Skeletal muscle tissue (tissue), 3 donors: ENCODE measurements at regions not wholly inside any gene's neighbourhood (a gene's known extent, or its start where the extent isn't known, plus 50 kb on each side); places are given as distances from the start of the nearest gene placed in this dataset.

Source experiments
- H3K27ac ChIP-seq: one replicate; pipeline ENCODE4 v1.7.0; 2013; ENCODE audit warnings: mild to moderate bottlenecking, low read depth, low read length, inconsistent platforms
- H3K27me3 ChIP-seq, 3 donors: one replicate each; pipeline ENCODE4 v1.7.0; 2013; ENCODE audit warnings: low read length in 3 of 3; ENCODE audit not compliant: control insufficient read depth in 3 of 3, insufficient read depth in 3 of 3
- H3K36me3 ChIP-seq, 3 donors: one replicate each; pipeline ENCODE4 v1.7.0; 2013; ENCODE audit warnings: low read length in 3 of 3; ENCODE audit not compliant: control insufficient read depth in 3 of 3, insufficient read depth in 3 of 3
- H3K4me1 ChIP-seq, 3 donors: one replicate each; pipeline ENCODE4 v1.7.0; 2013; ENCODE audit warnings: low read length in 3 of 3, mild to moderate bottlenecking in 3 of 3; ENCODE audit not compliant: control insufficient read depth in 3 of 3, insufficient read depth in 3 of 3
- H3K4me3 ChIP-seq, 3 donors: one replicate each; pipeline ENCODE4 v1.7.0; 2013; ENCODE audit warnings: low read length in 3 of 3
- H3K9ac ChIP-seq, 3 donors: one replicate each; pipeline ENCODE4 v1.7.0; 2013; ENCODE audit warnings: low read length in 3 of 3, mild to moderate bottlenecking in 3 of 3, moderate library complexity in 2 of 3, low read depth in 1 of 3
- H3K9me3 ChIP-seq, 3 donors: one replicate each; pipeline ENCODE4 v1.7.0; 2013; ENCODE audit warnings: low read length in 3 of 3; ENCODE audit not compliant: control insufficient read depth in 3 of 3
- donor health status: Osteomylitis.

DNA sequence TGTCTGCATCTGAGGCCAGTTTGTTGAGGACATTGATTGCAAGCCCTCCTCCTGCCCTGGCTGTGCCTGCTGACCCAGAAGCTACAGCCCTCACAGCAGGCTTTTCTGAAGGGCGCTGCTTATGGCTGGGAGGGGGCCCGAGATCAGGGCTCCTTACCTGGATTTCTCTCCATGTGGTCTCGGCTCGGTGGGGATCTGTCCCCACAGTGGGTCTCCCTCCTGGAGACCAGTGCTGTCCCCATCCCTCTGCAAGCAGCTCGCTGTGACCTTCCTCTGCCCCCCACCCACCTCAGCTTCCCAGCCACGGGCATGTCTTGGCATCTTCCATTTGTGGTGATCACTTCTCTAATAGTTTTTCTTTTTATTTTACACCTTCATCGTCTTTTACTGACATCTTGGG lies 357.9 kb downstream of the IRX2 start:
- H3K4me1 ChIP-seq, result no peaks in the 10 kb centered on the region

DNA sequence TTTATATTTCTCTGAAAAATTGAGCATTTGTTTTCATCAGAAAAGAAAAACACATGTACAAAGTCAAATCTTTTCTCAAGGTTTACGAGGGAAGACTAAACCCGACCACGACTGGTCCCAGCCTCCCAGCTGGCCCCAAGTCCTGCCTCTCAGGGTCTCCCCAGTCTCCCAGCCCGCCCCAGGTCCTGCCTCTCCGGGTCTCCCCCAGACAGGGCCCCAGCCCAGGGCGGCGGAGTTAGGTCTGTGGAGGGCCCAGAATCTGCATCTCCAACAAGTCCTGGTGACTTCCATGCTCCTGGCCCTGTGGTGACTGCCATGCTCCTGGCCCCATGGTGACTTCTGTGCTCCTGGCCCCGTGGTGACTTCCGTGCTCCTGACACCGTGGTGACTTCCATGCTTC lies 359.9 kb downstream of the IRX2 start:
- no peaks in the 10 kb centered on the region for H3K9me3 ChIP-seq
- H3K27ac ChIP-seq, result no peak overlapping the region

More for the DNA sequence above, 357.9 kb downstream of the IRX2 start:
- Histone ChIP-seq H3K27me3 (peaks cover 0 to 8% (median 4%) of the 10 kb centered on the region in 3 donors), H3K27ac (no peak overlapping the region), H3K9me3 (no peaks in the 10 kb centered on the region), H3K9ac (no peak overlapping the region), H3K36me3 (no peaks in the 10 kb centered on the region), H3K4me3 (no peak overlapping the region)

DNA sequence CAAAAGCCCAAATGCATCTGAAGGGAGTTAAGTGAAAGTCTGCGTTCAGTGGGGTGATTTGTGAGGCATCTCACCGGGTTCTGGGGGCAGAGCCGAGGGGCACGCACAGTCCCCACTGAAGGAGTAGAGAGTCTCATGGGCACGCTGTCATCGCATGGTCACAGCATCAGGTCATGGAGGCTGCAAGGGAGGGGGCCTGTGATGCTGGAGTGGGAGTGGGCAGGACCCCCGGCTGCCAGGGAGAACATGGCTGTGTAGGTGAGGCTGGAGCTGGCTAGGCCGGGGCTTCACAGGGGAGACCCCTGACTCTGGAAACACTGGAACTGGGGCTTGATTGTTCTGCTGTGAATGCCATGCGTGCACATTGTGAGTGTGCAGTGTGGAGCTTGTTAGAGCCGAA lies 360.5 kb downstream of the IRX2 start:
- Histone ChIP-seq H3K27ac (no peak overlapping the region), H3K27me3 (peaks cover 7 to 13% (median 10%) of the 10 kb centered on the region in 3 donors), H3K4me3 (no peak overlapping the region), H3K9me3 (no peaks in the 10 kb centered on the region), H3K4me1 (peaks cover 0 to 3% (median 2%) of the 10 kb centered on the region in 3 donors), H3K36me3 (no peaks in the 10 kb centered on the region), H3K9ac (no peak overlapping the region)

More for the DNA sequence above, 359.9 kb downstream of the IRX2 start:
- Histone ChIP-seq H3K36me3 (no peaks in the 10 kb centered on the region), H3K4me1 (peaks cover 0 to 3% (median 2%) of the 10 kb centered on the region in 3 donors), H3K9ac (no peak overlapping the region), H3K27me3 (peaks cover 7 to 13% (median 10%) of the 10 kb centered on the region in 3 donors), H3K4me3 (no peak overlapping the region)

DNA sequence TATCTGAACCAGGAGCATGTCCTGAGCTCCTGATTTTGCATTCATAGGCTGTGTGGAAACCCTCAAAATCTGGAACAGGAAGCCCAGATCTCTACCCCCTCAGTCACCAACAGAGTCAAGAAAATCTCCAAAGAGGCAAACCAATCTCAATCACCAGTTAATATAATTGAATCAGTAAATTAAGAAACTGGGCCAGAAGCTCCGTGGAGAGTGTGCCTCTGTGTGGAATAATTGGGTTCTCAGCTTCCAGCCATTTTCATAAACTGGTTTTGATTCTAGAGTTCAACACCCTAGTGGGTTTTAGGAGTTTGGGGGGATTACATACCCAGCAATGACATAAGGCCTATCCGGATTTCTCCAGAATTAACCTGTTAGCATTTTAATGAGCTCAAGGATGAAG lies 362.9 kb downstream of the IRX2 start:
- Histone ChIP-seq H3K27ac (no peak overlapping the region), H3K9ac (no peak overlapping the region), H3K4me1 (peaks cover 0 to 3% (median 2%) of the 10 kb centered on the region in 3 donors), H3K4me3 (no peak overlapping the region), H3K36me3 (no peaks in the 10 kb centered on the region), H3K9me3 (no peaks in the 10 kb centered on the region), H3K27me3 (peaks cover 7 to 16% (median 14%) of the 10 kb centered on the region in 3 donors)

DNA sequence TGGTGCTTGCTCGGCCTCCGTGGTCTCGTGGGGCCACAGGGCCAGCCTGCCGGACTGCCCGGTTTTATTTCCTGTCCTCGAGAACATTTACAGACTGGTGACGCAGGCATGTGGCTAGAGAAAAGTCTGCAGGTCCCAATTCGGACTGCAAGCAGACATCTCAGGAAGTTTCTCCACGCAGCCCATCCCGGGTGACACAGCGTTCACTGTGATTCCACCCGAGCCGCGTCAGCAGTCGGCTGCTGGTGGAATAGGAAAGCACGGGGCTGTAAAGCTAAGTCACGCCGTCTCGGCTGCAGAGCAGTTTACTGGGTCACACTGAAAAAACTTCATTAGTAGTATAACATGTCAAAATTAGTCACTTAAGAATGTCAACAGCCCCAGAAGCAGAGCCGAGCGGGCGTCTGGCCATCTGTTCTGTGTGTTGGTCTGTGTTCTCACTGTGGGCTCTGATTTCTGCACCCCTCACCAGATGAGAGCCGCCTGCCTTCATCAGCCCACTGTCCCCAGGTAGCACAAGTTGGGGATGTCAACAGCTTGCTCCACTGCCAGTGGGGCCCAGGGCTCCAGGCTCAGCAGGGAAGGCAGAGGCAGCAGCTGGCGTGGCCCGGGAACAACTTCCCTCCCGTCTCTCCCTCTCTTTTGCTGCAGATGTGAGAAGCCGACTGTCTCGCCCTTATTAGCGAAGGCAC lies 363.7 kb downstream of the IRX2 start:
- no peak overlapping the region for H3K27ac ChIP-seq
- peaks cover 0 to 3% (median 2%) of the 10 kb centered on the region in 3 donors for H3K4me1 ChIP-seq
- peak overlapping the region in 1 of 3 donors; percentile 35 for H3K4me3 ChIP-seq
- peaks cover 7 to 20% (median 17%) of the 10 kb centered on the region in 3 donors for H3K27me3 ChIP-seq
- no peak overlapping the region for H3K9ac ChIP-seq
- no peaks in the 10 kb centered on the region for H3K9me3 ChIP-seq
- H3K36me3 ChIP-seq, result no peaks in the 10 kb centered on the region

DNA sequence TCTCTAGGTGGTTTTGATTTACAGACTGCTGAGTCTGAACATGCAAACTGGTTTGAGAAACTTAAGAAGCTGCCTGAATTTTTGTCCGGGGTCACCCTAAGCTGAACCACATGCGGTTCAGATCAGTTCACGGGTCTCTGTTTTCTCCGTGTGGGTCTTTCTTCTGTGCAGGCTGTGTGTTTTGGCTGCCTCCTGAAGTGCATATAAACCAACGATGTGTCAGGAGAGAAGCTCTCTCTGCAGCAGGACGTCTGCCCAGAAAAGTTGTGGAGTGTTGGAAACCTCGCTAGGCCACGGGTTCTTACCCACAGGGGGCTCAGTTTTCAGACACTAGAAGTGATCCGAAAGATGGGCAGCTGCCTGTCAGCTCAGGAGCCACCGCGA lies 364.2 kb downstream of the IRX2 start:
- no peak overlapping the region for H3K9ac ChIP-seq
- no peaks in the 10 kb centered on the region for H3K9me3 ChIP-seq
- H3K4me3 ChIP-seq, result peak overlapping the region in 1 of 3 donors; percentile 29
- H3K4me1 ChIP-seq, result peaks cover 0 to 3% (median 2%) of the 10 kb centered on the region in 3 donors
- no peaks in the 10 kb centered on the region for H3K36me3 ChIP-seq
- no peak overlapping the region for H3K27ac ChIP-seq
- H3K27me3 ChIP-seq, result peaks cover 7 to 21% (median 17%) of the 10 kb centered on the region in 3 donors

DNA sequence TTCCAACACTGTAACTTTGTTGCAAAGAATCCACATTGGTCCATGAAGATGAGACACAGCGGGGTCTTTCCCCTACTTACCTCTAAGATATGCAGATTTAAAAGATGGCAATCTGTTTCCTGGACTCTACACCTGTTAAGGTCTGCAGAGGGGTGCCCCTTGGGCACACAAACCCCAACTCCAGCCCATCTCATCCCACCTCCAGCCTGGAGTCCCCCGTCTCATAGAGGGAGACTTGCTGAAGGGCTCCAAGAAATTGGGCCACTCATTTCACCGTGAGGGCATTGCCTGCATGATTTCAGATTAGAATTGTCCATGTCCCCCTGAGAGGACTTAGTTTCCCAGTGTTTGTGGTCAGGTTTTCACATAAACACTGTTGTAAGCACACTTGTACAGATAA lies 365.7 kb downstream of the IRX2 start:
- Histone ChIP-seq H3K36me3 (no peaks in the 10 kb centered on the region), H3K4me1 (peaks cover 0 to 3% (median 2%) of the 10 kb centered on the region in 3 donors), H3K27me3 (peaks cover 7 to 21% (median 17%) of the 10 kb centered on the region in 3 donors), H3K4me3 (no peak overlapping the region), H3K27ac (no peak overlapping the region), H3K9me3 (no peaks in the 10 kb centered on the region), H3K9ac (no peak overlapping the region)

DNA sequence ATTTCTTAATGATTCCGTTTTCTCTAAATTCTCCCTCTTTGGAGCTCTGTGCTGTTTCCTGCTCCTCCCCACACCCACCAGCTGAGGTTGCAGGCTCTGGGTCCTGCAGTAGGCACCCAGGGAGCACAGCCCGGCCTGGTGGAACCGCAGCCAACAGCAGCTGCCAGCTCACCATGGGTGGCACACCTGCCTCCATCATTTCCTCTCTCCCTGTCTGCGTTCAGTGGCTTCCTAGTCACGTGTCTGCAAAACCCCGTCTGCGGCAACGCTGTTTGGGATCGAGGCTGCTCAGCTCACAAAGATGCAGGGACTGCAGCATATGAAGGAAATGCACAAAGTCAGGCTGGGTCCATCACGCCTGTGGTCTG lies 367.8 kb downstream of the IRX2 start:
- H3K36me3 ChIP-seq, result no peaks in the 10 kb centered on the region
- H3K27ac ChIP-seq, result no peak overlapping the region
- H3K9ac ChIP-seq, result no peak overlapping the region
- H3K9me3 ChIP-seq, result no peaks in the 10 kb centered on the region
- peaks cover 0 to 3% (median 2%) of the 10 kb centered on the region in 3 donors for H3K4me1 ChIP-seq
- H3K4me3 ChIP-seq, result no peak overlapping the region
- H3K27me3 ChIP-seq, result peaks cover 7 to 13% (median 13%) of the 10 kb centered on the region in 3 donors

DNA sequence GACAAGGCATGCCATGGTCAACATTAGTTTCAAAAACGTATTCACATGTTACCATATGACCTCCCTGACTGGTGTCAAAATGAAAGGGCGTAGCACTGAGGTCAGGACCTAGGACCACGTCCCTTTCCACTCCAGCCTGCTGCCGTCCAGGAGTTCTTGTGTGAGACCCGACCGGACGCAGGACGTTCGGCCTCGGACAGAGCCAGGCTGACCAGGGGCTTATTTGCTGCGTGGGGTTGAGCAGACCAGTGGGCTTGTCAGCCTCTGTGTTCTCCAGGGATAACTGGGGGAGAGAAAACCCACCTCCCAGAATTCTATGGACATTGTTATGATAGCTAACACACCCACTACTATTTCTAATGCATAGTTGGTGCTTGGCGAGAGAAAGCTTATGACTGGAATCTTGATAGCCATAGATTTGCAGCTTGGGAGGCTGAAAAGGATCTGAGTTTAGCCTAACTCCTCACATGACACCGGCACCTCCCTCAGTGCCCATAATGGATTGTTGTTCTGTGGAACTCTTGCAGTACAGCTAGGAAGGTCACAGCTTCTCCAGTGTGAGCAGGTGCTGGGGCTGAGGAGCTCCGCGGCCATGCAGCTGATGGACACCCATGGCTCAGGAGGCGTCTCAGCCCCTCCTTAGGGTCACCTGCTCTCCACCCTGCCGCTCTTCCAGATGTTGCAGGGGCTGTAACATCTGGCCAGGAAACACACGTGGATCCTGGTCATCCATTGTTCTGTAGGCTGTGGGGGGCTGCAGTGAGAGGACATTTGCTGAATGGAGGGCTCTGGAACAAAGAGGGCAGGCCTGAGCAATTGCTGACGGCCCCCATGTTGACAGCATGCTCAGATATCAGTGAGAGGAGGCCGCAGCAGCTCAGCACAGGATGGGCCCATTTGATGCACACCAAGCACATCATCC lies 368.4 kb downstream of the IRX2 start:
- Histone ChIP-seq H3K36me3 (no peaks in the 10 kb centered on the region), H3K27me3 (peaks cover 5 to 13% (median 10%) of the 10 kb centered on the region in 3 donors), H3K9me3 (no peaks in the 10 kb centered on the region), H3K4me3 (no peak overlapping the region), H3K9ac (no peak overlapping the region), H3K4me1 (peaks cover 0 to 1% (median 0%) of the 10 kb centered on the region in 3 donors), H3K27ac (no peak overlapping the region)

DNA sequence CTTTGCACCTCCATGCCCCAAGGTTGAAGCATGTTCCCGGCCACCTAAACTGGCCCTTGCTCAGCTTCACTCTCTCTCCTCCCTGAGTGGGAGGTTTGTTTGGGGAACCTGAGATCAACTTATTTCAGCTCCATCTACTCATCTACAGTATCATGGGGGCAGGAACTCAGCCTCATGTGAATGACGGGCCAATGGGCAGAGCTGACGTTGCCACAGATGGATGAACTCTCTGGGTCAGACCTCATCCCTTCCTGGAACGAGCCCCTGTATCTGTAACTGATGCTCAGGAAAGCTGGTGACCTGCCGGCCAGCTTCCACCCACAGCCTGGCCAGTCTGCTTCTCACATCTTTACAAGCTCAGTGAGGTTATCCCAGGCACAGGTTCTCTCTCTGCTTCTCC lies 369.6 kb downstream of the IRX2 start:
- Histone ChIP-seq H3K4me1 (no peaks in the 10 kb centered on the region), H3K36me3 (no peaks in the 10 kb centered on the region), H3K9me3 (no peaks in the 10 kb centered on the region), H3K4me3 (no peak overlapping the region), H3K9ac (no peak overlapping the region), H3K27ac (no peak overlapping the region), H3K27me3 (peaks cover under 1 to 9% (median 7%) of the 10 kb centered on the region in 3 donors)
